Astrocyte of the cerebellum (primary cell): ENCODE measurements at regions not wholly inside any gene's neighbourhood (a gene's known extent, or its start where the extent isn't known, plus 50 kb on each side); places are given as distances from the start of the nearest gene placed in this dataset.

Experiments used
- DNase-seq: peaks from one replicate; pipeline ENCODE4 v3.0.0-alpha.2; 2011; ENCODE audit warnings: low read depth
- H3K4me3 ChIP-seq: 2 replicates; pipeline ENCODE4 v1.5.1; 2011; ENCODE audit warnings: mild to moderate bottlenecking, low read depth, low read length, moderate library complexity
- in situ Hi-C: cut with HindIII; loops from 2 replicates; pipeline ENCODE4 v1.10.0; 2017; ENCODE audit warnings: low sequenced_read_pairs
- TF ChIP-seq, protein P1 (sequence below): IDR thresholded peaks from 2 replicates; pipeline ENCODE4 v1.5.1; 2012; ENCODE audit warnings: low read length, low read depth, moderate library complexity, mild to moderate bottlenecking; ENCODE audit errors: missing control alignments

DNA sequence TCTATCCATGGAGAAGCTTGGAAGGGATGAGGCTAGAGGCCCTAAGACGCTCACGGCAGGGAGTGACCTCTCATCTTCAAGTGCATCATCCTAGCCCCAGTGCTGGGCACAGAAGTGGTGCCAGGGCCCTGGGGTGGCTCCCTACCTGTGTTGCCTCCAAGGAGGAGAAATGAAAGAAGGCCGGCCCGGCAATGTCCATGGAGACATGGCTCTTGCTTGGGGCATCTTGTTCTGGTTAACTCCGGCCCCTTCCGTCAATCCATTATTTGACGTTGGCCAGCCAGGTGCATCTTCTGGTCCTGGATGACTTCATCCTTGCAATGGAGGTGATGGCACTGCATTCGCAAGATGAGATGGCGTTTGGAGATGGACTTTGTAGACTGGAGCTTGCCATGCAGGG is 83.2 kb upstream of the ALDH1L1 start:
- no peak for DNase-seq
- TF ChIP-seq, protein P1, sequence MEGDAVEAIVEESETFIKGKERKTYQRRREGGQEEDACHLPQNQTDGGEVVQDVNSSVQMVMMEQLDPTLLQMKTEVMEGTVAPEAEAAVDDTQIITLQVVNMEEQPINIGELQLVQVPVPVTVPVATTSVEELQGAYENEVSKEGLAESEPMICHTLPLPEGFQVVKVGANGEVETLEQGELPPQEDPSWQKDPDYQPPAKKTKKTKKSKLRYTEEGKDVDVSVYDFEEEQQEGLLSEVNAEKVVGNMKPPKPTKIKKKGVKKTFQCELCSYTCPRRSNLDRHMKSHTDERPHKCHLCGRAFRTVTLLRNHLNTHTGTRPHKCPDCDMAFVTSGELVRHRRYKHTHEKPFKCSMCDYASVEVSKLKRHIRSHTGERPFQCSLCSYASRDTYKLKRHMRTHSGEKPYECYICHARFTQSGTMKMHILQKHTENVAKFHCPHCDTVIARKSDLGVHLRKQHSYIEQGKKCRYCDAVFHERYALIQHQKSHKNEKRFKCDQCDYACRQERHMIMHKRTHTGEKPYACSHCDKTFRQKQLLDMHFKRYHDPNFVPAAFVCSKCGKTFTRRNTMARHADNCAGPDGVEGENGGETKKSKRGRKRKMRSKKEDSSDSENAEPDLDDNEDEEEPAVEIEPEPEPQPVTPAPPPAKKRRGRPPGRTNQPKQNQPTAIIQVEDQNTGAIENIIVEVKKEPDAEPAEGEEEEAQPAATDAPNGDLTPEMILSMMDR, result no peak
- no peak overlapping the region for H3K4me3 ChIP-seq
- in situ Hi-C loops, result no loop called here

DNA sequence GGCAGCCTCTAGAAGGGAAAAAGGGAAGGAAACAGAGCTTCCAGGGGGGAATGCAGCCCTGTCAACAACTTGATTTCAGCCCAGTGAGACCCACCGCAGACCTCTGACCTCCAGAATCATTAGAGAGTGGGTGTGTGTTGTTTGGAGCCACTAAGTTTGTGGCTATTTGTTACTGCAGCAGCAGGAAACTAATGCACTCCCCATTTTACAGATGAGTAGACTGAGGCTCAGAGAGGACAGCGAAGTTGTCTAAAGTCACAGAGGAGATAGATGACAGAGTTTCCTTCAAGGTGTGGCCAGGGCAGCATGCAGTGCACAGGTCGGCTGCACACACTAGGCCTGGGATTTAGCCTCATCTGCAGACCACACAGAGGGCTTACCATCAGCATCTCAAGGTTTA is 81.8 kb upstream of the ALDH1L1 start:
- in situ Hi-C loops, result no loop called here
- TF ChIP-seq, protein P1, result no peak
- DNase-seq, result no peak
- H3K4me3 ChIP-seq, result no peak overlapping the region

GRCh38 chr3:126261037-126261436 is 80.7 kb upstream of the ALDH1L1 start:
- no peak overlapping the region for H3K4me3 ChIP-seq
- TF ChIP-seq, protein P1, result peak; percentile 36
- in situ Hi-C loops, result no loop called here
- no peak for DNase-seq

- no peak overlapping the region for H3K4me3 ChIP-seq
- TF ChIP-seq, protein P1, result peak; percentile 61
- DNase-seq, result no peak
- in situ Hi-C loops, result no loop called here
These were observed 79.3 kb upstream of the ALDH1L1 start for GRCh38 chr3:126259411-126260391.

DNA sequence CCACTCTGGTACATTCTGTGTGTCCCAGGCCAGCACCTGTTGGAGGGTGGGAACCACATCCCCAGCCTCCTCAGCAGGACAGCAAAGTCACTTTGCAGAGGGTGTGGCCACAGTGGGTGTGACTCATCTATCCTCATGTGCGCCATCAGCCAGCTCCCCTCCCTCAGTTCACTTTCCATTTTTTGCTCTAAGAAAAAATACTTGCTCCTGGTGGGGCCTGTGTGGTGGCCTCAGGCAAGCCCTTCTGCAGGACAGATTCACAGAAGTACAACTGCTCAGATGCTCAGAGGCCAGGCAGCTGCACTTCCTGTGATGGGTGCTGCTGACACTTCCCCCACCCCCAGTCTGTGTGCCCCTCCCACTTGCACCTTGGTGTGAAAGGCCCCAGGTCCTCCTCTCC is 78.3 kb upstream of the ALDH1L1 start:
- no peak for DNase-seq
- no peak overlapping the region for H3K4me3 ChIP-seq
- in situ Hi-C loops, result no loop called here
- TF ChIP-seq, protein P1, result no peak

DNA sequence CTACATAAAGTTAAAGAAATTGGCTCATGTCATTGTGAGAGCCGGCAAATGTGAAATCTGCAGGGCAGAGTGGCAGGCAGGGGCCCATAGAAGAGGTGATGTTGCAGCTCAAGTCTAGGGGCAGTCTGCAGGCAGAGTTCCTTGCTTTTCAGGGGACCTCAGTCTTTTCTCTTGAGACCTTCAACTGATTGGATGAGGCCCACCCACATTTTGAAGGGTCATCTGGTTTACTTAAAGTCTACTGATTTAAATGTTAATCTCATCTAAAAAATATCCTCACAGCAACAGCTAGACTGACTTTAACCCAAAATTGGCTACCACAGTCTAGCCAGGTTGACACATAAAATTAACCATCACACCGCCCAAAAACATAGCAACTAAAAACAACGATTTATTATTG is 77.6 kb upstream of the ALDH1L1 start:
- H3K4me3 ChIP-seq, result no peak overlapping the region
- TF ChIP-seq, protein P1, result no peak
- in situ Hi-C loops, result no loop called here
- DNase-seq, result no peak
